Brain microvascular endothelial cell (primary cell): ENCODE measurements at regions not wholly inside any gene's neighbourhood (a gene's known extent, or its start where the extent isn't known, plus 50 kb on each side); places are given as distances from the start of the nearest gene placed in this dataset.

ENCODE experiments used
- DNase-seq: peaks from one replicate; pipeline ENCODE4 v3.0.0-alpha.2; 2020
- H3K27ac ChIP-seq: fragments of 250-450 bp; sonication (Bioruptor Pico); 2 replicates; pipeline ENCODE4 v1.5.1; 2020; ENCODE audit warnings: mild to moderate bottlenecking, moderate library complexity
- H3K27me3 ChIP-seq: fragments of 250-450 bp; sonication (Bioruptor Pico); replicated peaks from 2 replicates; pipeline ENCODE4 v1.5.1; 2020; ENCODE audit warnings: mild to moderate bottlenecking
- H3K36me3 ChIP-seq: fragments of 250-450 bp; sonication (Bioruptor Pico); replicated peaks from 2 replicates; pipeline ENCODE4 v1.5.1; 2020; ENCODE audit warnings: mild to moderate bottlenecking
- H3K4me3 ChIP-seq: 2 replicates; pipeline ENCODE4 v1.5.1; 2011; ENCODE audit warnings: low read depth, mild to moderate bottlenecking, control low read depth, low read length, moderate library complexity
- CTCF ChIP-seq: IDR thresholded peaks from 2 replicates; pipeline ENCODE4 v1.5.1; 2011; ENCODE audit warnings: low read depth, mild to moderate bottlenecking, moderate library complexity, low read length, control low read depth, inconsistent platforms; ENCODE audit errors: missing control alignments
- in situ Hi-C: cut with HindIII; loops from 2 replicates; pipeline ENCODE4 v1.10.0; 2017; ENCODE audit warnings: low sequenced_read_pairs, low pct_ligation_motif_present

DNA sequence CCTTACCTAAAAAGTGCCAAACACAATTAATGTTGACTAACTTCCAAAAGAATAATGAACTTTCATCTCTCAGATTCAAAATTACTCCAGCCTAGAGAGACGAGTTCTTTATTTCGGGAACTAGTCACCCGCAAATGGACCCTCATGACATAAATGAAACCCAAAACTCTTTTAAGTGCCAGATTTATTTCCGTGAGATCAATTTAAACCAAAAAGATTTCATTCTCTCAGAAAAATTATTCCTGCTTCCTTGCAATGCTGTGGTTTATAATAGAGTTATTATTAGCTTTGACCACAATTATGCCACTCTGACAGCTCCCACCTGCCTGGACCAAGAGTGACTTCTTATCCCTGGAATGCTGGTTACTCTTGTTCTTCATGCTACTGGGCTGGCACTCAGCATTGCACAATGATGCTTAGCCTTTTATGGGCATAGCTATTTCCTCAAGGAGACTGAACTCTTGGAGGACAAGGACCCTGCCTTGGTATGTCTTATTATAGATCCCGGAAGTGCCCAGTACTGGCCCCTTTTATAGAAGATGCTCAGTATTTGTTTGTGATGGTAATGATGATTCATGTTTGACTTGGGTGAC is 183.5 kb downstream of the SNX18 start:
- no peaks in the 10 kb centered on the region for H3K27me3 ChIP-seq
- H3K4me3 ChIP-seq, result no peak overlapping the region
- H3K36me3 ChIP-seq, result no peaks in the 10 kb centered on the region
- in situ Hi-C loops, result no loop called here
- no peak for TF ChIP-seq CTCF
- peak; percentile 88 for DNase-seq
- H3K27ac ChIP-seq, result peak overlapping the region; percentile 34

GRCh38 chr5:54696931-54697330 is 179.4 kb downstream of the SNX18 start:
- Histone ChIP-seq H3K27me3 (no peaks in the 10 kb centered on the region), H3K4me3 (no peak overlapping the region), H3K27ac (no peak overlapping the region), H3K36me3 (no peaks in the 10 kb centered on the region)
- in situ Hi-C loops, result no loop called here
- TF ChIP-seq CTCF, result no peak
- DNase-seq, result no peak

DNA sequence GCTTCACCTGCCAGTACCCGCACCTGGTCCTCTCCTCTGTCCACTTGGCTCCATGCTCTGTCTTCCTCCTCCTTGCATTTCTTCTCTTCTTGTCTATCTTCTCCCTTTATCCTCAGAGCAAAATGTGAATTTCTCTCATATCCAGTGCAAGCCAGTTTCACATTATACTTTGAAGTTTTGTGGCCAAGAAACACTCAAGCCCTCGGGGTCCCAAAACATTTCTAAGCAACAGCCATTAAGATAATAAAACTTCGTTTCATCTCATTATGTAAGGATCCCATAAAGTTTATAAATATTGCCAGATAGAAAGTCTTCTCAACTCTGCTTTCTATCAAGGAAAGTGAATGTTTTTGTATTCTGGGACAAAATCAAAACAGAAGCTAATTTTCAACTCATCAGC is 178.8 kb downstream of the SNX18 start:
- Histone ChIP-seq H3K27me3 (no peaks in the 10 kb centered on the region), H3K36me3 (no peaks in the 10 kb centered on the region), H3K27ac (no peak overlapping the region), H3K4me3 (no peak overlapping the region)
- in situ Hi-C loops, result no loop called here
- no peak for DNase-seq
- TF ChIP-seq CTCF, result no peak

DNA sequence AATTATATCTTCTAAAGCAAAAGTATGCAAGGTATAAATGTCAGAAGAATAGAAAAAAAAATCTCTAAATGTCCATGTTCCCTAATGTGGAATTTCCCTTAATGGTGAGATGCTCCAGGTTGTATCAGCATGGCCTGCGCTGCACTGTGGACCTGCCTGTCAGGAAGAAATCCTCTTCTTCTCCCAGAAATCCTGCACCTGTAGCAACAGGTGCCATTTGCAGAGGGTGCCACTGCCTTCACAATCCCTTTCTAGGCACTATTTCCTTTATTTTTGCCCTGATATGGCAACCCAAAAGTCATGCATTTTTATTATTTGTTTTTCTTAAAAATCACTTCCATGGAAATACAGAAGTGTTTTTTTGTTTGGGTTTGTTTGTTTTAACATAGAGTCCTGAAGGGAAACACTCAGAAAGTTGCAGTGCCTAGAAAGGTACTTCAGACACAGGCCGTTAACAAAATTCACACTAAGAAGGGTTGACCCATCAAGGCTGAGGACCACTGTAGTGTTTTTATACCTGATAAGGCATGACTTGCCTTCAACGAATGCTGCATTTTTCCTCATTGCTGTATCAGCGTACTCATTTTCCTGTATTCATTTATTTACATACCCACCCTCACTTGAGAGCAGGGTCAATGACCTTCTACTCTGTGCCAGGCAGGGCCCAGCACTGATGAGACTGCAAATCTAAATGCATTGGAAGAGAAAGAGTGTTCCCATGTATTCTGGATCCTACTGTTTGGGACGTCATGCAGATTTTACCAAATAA is 177.8 kb downstream of the SNX18 start:
- peak; percentile 20 for DNase-seq
- TF ChIP-seq CTCF, result no peak
- H3K27ac ChIP-seq, result no peak overlapping the region
- H3K4me3 ChIP-seq, result no peak overlapping the region
- in situ Hi-C loops, result no loop called here
- no peaks in the 10 kb centered on the region for H3K27me3 ChIP-seq
- H3K36me3 ChIP-seq, result no peaks in the 10 kb centered on the region

DNA sequence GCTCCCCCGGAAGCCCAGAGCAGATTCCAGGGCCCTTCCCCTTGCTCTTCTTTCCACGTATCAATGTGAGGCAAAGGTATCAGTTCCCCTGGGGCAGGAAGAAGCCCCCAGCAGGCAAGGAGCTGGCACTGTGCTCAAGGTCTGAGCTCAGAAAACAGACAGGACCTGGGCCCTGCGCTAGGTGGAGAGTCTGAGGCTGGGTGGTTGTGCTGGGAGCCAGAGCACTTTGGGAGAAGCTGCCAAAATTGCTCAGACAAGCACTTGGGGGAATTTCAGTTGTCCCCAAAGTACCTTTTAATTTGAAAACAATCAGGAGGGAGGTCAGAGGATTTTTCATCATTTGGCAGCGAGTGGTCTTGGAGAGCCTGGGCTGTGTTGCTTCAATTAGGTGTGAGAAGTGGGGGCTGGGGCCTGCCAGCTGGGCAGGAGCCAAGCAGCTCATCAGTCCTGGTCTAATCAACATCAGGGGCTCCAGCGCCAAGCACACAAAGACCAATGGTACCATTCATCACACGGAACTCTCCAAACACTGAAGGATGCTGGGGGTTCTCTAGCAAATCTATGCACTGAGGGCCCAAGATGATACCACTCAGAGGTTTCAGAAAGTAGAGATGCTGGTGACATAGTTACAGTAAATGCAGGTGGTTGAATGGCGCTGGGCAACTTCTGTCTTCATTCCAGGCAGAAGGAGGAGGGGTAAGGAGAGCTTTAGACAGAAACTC is 176.5 kb downstream of the SNX18 start:
- no peak overlapping the region for H3K4me3 ChIP-seq
- no peak overlapping the region for H3K27ac ChIP-seq
- H3K36me3 ChIP-seq, result no peaks in the 10 kb centered on the region
- no peaks in the 10 kb centered on the region for H3K27me3 ChIP-seq
- DNase-seq, result no peak
- in situ Hi-C loops, result no loop called here
- TF ChIP-seq CTCF, result no peak
